ENCODE measurements at regions not wholly inside any gene's neighbourhood (a gene's known extent, or its start where the extent isn't known, plus 50 kb on each side); places are given as distances from the start of the nearest gene placed in this dataset.
"Not testable (repeated sequence)": the region's sequence is repeated elsewhere in the genome, so short reads cannot be mapped to it uniquely, and the experiment has no call there.

DNA sequence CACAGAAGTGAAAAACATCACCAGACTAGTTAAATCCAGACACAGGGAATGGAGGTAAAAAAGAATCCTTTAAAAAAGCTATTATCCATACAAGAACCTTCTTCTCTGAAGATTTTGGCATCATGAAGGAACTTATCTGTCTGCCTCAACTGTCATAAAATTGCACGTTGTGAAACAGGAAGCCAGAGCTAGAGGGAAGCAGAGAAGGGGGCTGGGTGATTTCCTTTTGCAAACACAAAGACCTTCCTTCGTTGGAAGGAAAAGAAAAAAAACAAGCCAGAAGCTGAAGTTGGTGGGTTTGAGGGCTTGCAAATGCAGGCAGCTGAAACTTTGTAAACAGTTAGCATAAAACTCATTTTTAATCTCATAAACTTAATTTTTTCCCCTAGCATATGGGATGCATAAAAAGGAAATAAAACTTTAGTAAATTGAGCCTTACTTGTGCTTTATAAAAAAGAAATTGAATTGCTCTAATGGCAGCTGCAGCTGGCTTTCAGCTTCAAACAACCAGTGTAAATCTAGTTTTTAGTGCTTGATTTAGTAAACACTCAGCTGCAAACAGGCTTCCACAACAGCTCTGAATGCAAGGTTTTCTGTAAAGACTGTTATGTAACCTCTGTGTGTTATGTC is 101.6 kb downstream of the OTUD1 start:
- H3K27me3 ChIP-seq (ENCODE audit: control insufficient read depth in 1 of 2, insufficient read depth in 2 of 2, low read length in 2 of 2), result no peaks in the 10 kb centered on the region
- no peak overlapping the region for H3K27ac ChIP-seq (ENCODE audit: low read depth, low read length)
- H3K36me3 ChIP-seq (ENCODE audit: control insufficient read depth in 1 of 2, insufficient read depth in 2 of 2, low read length in 2 of 2), result no peaks in the 10 kb centered on the region
- H3K4me3 ChIP-seq (ENCODE audit: low read depth in 1 of 2, low read length in 2 of 2), result no peak overlapping the region
- H3K9ac ChIP-seq (ENCODE audit: low read depth in 1 of 2, low read length in 2 of 2), result no peak overlapping the region
- no peaks in the 10 kb centered on the region for H3K4me1 ChIP-seq (ENCODE audit: control insufficient read depth in 1 of 2, insufficient read depth in 2 of 2, low read length in 2 of 2)
- H3K9me3 ChIP-seq (ENCODE audit: control insufficient read depth in 1 of 2, low read length in 2 of 2), result no peaks in the 10 kb centered on the region

DNA sequence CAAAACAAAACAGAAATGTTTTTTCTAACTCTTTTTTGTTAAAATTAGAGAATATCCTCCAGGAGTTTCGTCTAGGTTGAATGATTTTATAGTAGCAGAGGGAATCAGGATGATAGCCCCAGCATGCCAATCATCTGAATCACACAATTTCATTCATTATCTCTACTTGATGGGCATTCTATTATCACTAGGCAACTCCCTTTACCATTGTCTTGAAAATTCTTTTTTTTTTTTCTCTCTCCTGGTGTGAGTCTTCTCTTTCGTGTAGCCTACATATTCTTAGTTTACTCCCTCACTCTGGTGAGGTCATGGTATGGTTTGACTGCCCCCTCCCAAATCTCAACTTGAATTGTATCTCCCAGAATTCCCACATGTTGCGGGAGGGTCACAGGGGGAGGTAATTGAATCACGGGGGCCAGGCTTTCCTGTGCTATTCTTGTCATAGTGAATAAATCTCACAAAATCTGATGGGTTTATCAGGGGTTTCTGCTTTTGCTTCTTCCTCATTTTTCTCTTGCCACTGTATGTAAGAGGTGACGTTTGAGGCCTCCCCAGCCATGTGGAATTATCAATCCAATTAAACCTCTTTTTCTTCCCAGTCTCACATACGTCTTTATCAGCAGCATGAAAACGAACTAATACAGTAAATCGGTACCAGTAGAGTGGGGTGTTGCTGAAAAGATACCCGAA is 105.0 kb downstream of the OTUD1 start:
- Histone ChIP-seq H3K9ac (ENCODE audit: low read depth in 1 of 2, low read length in 2 of 2) (no peak overlapping the region), H3K9me3 (ENCODE audit: control insufficient read depth in 1 of 2, low read length in 2 of 2) (no peaks in the 10 kb centered on the region), H3K27me3 (ENCODE audit: control insufficient read depth in 1 of 2, insufficient read depth in 2 of 2, low read length in 2 of 2) (no peaks in the 10 kb centered on the region), H3K4me3 (ENCODE audit: low read depth in 1 of 2, low read length in 2 of 2) (no peak overlapping the region), H3K36me3 (ENCODE audit: control insufficient read depth in 1 of 2, insufficient read depth in 2 of 2, low read length in 2 of 2) (no peaks in the 10 kb centered on the region), H3K27ac (ENCODE audit: low read depth, low read length) (no peak overlapping the region), H3K4me1 (ENCODE audit: control insufficient read depth in 1 of 2, insufficient read depth in 2 of 2, low read length in 2 of 2) (no peaks in the 10 kb centered on the region)

GRCh38 chr10:23545866-23546265 is 107.0 kb downstream of the OTUD1 start:
- H3K4me3 ChIP-seq (ENCODE audit: low read depth in 1 of 2, low read length in 2 of 2); H3K4me1 ChIP-seq (ENCODE audit: control insufficient read depth in 1 of 2, insufficient read depth in 2 of 2, low read length in 2 of 2); H3K9ac ChIP-seq (ENCODE audit: low read depth in 1 of 2, low read length in 2 of 2); H3K9me3 ChIP-seq (ENCODE audit: control insufficient read depth in 1 of 2, low read length in 2 of 2); H3K36me3 ChIP-seq (ENCODE audit: control insufficient read depth in 1 of 2, insufficient read depth in 2 of 2, low read length in 2 of 2); H3K27me3 ChIP-seq (ENCODE audit: control insufficient read depth in 1 of 2, insufficient read depth in 2 of 2, low read length in 2 of 2); H3K27ac ChIP-seq (ENCODE audit: low read depth, low read length): not testable (repeated sequence)

DNA sequence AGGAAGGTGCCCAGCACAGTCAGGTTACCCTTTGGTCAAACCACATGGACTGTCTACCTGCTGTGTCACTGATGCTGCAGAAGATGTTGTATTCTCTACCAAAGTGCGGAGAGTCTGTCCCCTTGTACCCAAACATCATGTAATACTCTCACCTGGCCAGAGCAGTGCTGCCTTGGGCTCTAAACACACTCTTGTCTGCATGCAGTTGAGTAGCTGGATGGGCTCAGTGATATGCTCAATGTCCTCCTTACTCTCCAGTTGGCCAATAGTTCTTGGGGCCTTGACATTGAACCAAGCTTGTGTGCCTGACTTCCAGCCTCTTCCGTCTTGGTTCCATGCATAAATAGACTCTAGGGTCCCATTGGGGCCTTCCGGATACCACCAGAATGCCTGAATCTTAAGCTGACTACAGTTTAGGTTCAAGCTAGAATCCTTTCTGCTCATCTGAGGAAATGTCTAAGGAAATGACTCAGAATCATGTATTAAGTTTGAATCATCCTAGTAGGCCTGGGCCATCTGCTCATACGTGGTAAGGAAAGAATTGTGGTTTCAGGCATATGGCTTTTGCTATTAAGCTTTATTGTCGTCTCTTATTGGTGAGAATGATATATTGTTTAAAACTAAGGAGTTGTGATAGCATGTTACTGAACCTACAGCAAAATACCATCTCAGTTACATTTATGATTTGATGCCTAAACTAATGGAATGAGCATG is 118.0 kb downstream of the OTUD1 start:
- Histone ChIP-seq H3K27me3 (ENCODE audit: control insufficient read depth in 1 of 2, insufficient read depth in 2 of 2, low read length in 2 of 2) (no peaks in the 10 kb centered on the region), H3K4me3 (ENCODE audit: low read depth in 1 of 2, low read length in 2 of 2) (no peak overlapping the region), H3K36me3 (ENCODE audit: control insufficient read depth in 1 of 2, insufficient read depth in 2 of 2, low read length in 2 of 2) (no peaks in the 10 kb centered on the region), H3K9me3 (ENCODE audit: control insufficient read depth in 1 of 2, low read length in 2 of 2) (no peaks in the 10 kb centered on the region), H3K4me1 (ENCODE audit: control insufficient read depth in 1 of 2, insufficient read depth in 2 of 2, low read length in 2 of 2) (no peaks in the 10 kb centered on the region), H3K27ac (ENCODE audit: low read depth, low read length) (no peak overlapping the region), H3K9ac (ENCODE audit: low read depth in 1 of 2, low read length in 2 of 2) (no peak overlapping the region)

DNA sequence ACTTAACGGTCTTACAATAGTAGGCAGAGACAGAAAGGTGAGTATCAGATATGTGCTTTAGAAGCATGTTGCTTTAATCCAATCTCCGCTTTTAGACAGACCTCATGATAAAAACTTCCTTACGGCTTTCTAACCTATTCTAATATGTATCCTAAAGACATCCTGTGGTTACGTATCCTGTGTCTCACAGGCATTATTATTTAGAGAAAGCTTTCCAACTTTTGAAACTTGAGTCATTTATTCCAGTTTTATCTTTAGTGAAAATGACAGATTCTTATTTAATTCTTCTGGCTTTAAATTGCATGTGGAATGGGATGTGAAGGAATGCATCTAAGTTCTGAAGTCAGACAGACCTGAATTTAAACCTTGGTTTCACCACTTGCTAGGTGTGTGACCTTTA is 118.9 kb downstream of the OTUD1 start:
- H3K9me3 ChIP-seq (ENCODE audit: control insufficient read depth in 1 of 2, low read length in 2 of 2), result no peaks in the 10 kb centered on the region
- H3K27me3 ChIP-seq (ENCODE audit: control insufficient read depth in 1 of 2, insufficient read depth in 2 of 2, low read length in 2 of 2), result no peaks in the 10 kb centered on the region
- no peak overlapping the region for H3K4me3 ChIP-seq (ENCODE audit: low read depth in 1 of 2, low read length in 2 of 2)
- H3K4me1 ChIP-seq (ENCODE audit: control insufficient read depth in 1 of 2, insufficient read depth in 2 of 2, low read length in 2 of 2), result no peaks in the 10 kb centered on the region
- H3K27ac ChIP-seq (ENCODE audit: low read depth, low read length), result no peak overlapping the region
- no peak overlapping the region for H3K9ac ChIP-seq (ENCODE audit: low read depth in 1 of 2, low read length in 2 of 2)
- no peaks in the 10 kb centered on the region for H3K36me3 ChIP-seq (ENCODE audit: control insufficient read depth in 1 of 2, insufficient read depth in 2 of 2, low read length in 2 of 2)

- H3K36me3 ChIP-seq (ENCODE audit: control insufficient read depth in 1 of 2, insufficient read depth in 2 of 2, low read length in 2 of 2), result no peaks in the 10 kb centered on the region
- no peaks in the 10 kb centered on the region for H3K27me3 ChIP-seq (ENCODE audit: control insufficient read depth in 1 of 2, insufficient read depth in 2 of 2, low read length in 2 of 2)
- H3K4me3 ChIP-seq (ENCODE audit: low read depth in 1 of 2, low read length in 2 of 2), result no peak overlapping the region
- no peak overlapping the region for H3K9ac ChIP-seq (ENCODE audit: low read depth in 1 of 2, low read length in 2 of 2)
- H3K9me3 ChIP-seq (ENCODE audit: control insufficient read depth in 1 of 2, low read length in 2 of 2), result no peaks in the 10 kb centered on the region
- H3K27ac ChIP-seq (ENCODE audit: low read depth, low read length), result no peak overlapping the region
- no peaks in the 10 kb centered on the region for H3K4me1 ChIP-seq (ENCODE audit: control insufficient read depth in 1 of 2, insufficient read depth in 2 of 2, low read length in 2 of 2)
Measured at GRCh38 chr10:23558361-23558799, 119.5 kb downstream of the OTUD1 start.

DNA sequence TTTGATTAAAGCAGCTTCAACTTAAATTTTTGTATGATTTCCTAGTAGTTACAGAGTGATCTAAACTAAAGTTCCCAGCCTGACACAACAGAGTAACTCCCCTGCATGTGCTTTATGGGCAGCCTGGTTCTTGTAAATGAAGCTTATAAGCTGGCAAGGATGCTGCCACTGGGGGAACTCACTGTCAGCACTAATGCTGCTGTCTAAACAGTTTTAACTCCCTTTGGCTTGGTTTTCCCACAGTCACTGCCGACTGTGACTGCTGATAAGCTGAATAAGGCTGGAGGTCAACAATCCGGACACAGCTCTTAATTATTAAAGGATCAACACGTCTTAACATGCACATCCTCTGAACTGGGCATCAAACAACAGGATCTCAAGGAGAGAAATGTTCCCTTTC is 130.1 kb downstream of the OTUD1 start:
- H3K27ac ChIP-seq (ENCODE audit: low read depth, low read length), result no peak overlapping the region
- peaks cover 9 to 14% of the 10 kb centered on the region in 2 donors for H3K9me3 ChIP-seq (ENCODE audit: control insufficient read depth in 1 of 2, low read length in 2 of 2)
- H3K9ac ChIP-seq (ENCODE audit: low read depth in 1 of 2, low read length in 2 of 2), result no peak overlapping the region
- H3K4me3 ChIP-seq (ENCODE audit: low read depth in 1 of 2, low read length in 2 of 2), result no peak overlapping the region
- H3K4me1 ChIP-seq (ENCODE audit: control insufficient read depth in 1 of 2, insufficient read depth in 2 of 2, low read length in 2 of 2), result no peaks in the 10 kb centered on the region
- no peaks in the 10 kb centered on the region for H3K36me3 ChIP-seq (ENCODE audit: control insufficient read depth in 1 of 2, insufficient read depth in 2 of 2, low read length in 2 of 2)
- H3K27me3 ChIP-seq (ENCODE audit: control insufficient read depth in 1 of 2, insufficient read depth in 2 of 2, low read length in 2 of 2), result no peaks in the 10 kb centered on the region

DNA sequence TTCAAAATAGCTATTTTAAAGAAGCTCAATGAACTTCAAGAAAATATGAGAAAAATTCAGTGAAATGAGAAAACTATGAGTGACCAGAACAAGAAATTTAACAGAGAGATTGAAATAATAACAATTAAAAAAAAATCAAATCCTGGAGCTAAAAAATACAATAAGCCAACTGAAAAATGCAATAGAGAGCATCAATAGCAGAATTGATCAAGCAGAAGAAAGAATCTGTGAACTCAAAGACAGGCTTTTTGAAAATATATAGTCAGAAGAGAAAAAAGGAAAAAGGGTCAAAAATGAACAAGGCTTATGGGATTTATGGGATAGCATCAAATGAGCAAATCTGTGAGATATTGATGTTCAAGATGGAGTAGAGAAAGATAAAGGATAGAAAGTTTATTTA is 133.0 kb downstream of the OTUD1 start:
- H3K27me3 ChIP-seq (ENCODE audit: control insufficient read depth in 1 of 2, insufficient read depth in 2 of 2, low read length in 2 of 2), result no peaks in the 10 kb centered on the region
- no peaks in the 10 kb centered on the region for H3K4me1 ChIP-seq (ENCODE audit: control insufficient read depth in 1 of 2, insufficient read depth in 2 of 2, low read length in 2 of 2)
- peaks cover 9 to 11% of the 10 kb centered on the region in 2 donors for H3K9me3 ChIP-seq (ENCODE audit: control insufficient read depth in 1 of 2, low read length in 2 of 2)
- H3K4me3 ChIP-seq (ENCODE audit: low read depth in 1 of 2, low read length in 2 of 2), result no peak overlapping the region
- no peak overlapping the region for H3K9ac ChIP-seq (ENCODE audit: low read depth in 1 of 2, low read length in 2 of 2)
- no peak overlapping the region for H3K27ac ChIP-seq (ENCODE audit: low read depth, low read length)
- no peaks in the 10 kb centered on the region for H3K36me3 ChIP-seq (ENCODE audit: control insufficient read depth in 1 of 2, insufficient read depth in 2 of 2, low read length in 2 of 2)

GRCh38 chr10:23581906-23582450 is 143.1 kb downstream of the OTUD1 start:
- no peaks in the 10 kb centered on the region for H3K9me3 ChIP-seq (ENCODE audit: control insufficient read depth in 1 of 2, low read length in 2 of 2)
- no peak overlapping the region for H3K4me3 ChIP-seq (ENCODE audit: low read depth in 1 of 2, low read length in 2 of 2)
- H3K36me3 ChIP-seq (ENCODE audit: control insufficient read depth in 1 of 2, insufficient read depth in 2 of 2, low read length in 2 of 2), result no peaks in the 10 kb centered on the region
- no peaks in the 10 kb centered on the region for H3K27me3 ChIP-seq (ENCODE audit: control insufficient read depth in 1 of 2, insufficient read depth in 2 of 2, low read length in 2 of 2)
- H3K4me1 ChIP-seq (ENCODE audit: control insufficient read depth in 1 of 2, insufficient read depth in 2 of 2, low read length in 2 of 2), result no peaks in the 10 kb centered on the region
- no peak overlapping the region for H3K27ac ChIP-seq (ENCODE audit: low read depth, low read length)
- H3K9ac ChIP-seq (ENCODE audit: low read depth in 1 of 2, low read length in 2 of 2), result no peak overlapping the region

GRCh38 chr10:23584396-23584795 is 145.5 kb downstream of the OTUD1 start:
- Histone ChIP-seq H3K27me3 (ENCODE audit: control insufficient read depth in 1 of 2, insufficient read depth in 2 of 2, low read length in 2 of 2) (no peaks in the 10 kb centered on the region), H3K9ac (ENCODE audit: low read depth in 1 of 2, low read length in 2 of 2) (no peak overlapping the region), H3K36me3 (ENCODE audit: control insufficient read depth in 1 of 2, insufficient read depth in 2 of 2, low read length in 2 of 2) (no peaks in the 10 kb centered on the region), H3K27ac (ENCODE audit: low read depth, low read length) (no peak overlapping the region), H3K4me1 (ENCODE audit: control insufficient read depth in 1 of 2, insufficient read depth in 2 of 2, low read length in 2 of 2) (no peaks in the 10 kb centered on the region), H3K9me3 (ENCODE audit: control insufficient read depth in 1 of 2, low read length in 2 of 2) (no peaks in the 10 kb centered on the region), H3K4me3 (ENCODE audit: low read depth in 1 of 2, low read length in 2 of 2) (no peak overlapping the region)

All from duodenal mucosa (tissue), 2 donors.